BE2C (cell line): ENCODE measurements at regions not wholly inside any gene's neighbourhood (a gene's known extent, or its start where the extent isn't known, plus 50 kb on each side); places are given as distances from the start of the nearest gene placed in this dataset.

Source experiments
- DNase-seq: peaks from one replicate; pipeline ENCODE4 v3.0.0-alpha.2; 2020
- H3K27me3 ChIP-seq: fragments of 250-450 bp; sonication (Bioruptor Pico); 2 replicates; pipeline ENCODE4 v1.5.1; 2020; ENCODE audit warnings: mild to moderate bottlenecking
- H3K36me3 ChIP-seq: fragments of 250-450 bp; sonication (Bioruptor Pico); 2 replicates; pipeline ENCODE4 v1.5.1; 2020; ENCODE audit warnings: mild to moderate bottlenecking
- H3K4me1 ChIP-seq: fragments of 250-450 bp; sonication (Bioruptor Pico); 2 replicates; pipeline ENCODE4 v1.5.1; 2020
- H3K4me3 ChIP-seq: 2 replicates; pipeline ENCODE4 v1.5.1; 2011; ENCODE audit warnings: low read depth, low read length
- H3K9me3 ChIP-seq: fragments of 250-450 bp; sonication (Bioruptor Pico); 2 replicates; pipeline ENCODE4 v1.5.1; 2020
- CTCF ChIP-seq: IDR thresholded peaks from 2 replicates; pipeline ENCODE4 v1.5.1; 2012; ENCODE audit warnings: mild to moderate bottlenecking, low read depth, low read length

- H3K4me3 ChIP-seq, result no peak overlapping the region
- DNase-seq, result no peak
- H3K27me3 ChIP-seq, result no peaks in the 10 kb centered on the region
- H3K4me1 ChIP-seq, result no peaks in the 10 kb centered on the region
- H3K36me3 ChIP-seq, result no peaks in the 10 kb centered on the region
- no peak for TF ChIP-seq CTCF
- H3K9me3 ChIP-seq, result no peaks in the 10 kb centered on the region
Observed at GRCh38 chr1:18535391-18536210, 54.9 kb downstream of the KLHDC7A start.

DNA sequence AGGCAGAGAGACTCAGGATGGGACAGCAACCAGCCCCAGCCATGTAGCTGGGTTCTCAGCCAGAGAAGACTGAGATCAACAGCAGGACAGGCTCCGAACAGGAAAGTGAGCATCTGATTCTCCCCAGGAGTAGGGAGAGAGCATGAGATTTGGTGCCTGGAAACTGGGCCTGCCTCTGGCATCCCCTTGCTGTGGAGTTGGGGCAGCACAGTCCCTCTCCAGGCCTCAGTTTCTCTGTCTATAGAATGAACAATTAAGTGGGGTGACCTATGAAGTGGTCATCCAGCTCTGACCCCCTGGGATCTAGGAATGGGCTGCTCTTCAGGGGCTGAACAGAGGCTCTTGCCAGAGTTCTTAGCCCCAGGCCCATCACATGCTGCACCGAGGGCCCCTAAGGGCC lies 55.6 kb downstream of the KLHDC7A start:
- H3K36me3 ChIP-seq, result no peaks in the 10 kb centered on the region
- no peaks in the 10 kb centered on the region for H3K27me3 ChIP-seq
- no peak for DNase-seq
- no peaks in the 10 kb centered on the region for H3K9me3 ChIP-seq
- H3K4me1 ChIP-seq, result no peaks in the 10 kb centered on the region
- TF ChIP-seq CTCF, result no peak
- no peak overlapping the region for H3K4me3 ChIP-seq

GRCh38 chr1:18536915-18537314 lies 56.2 kb downstream of the KLHDC7A start:
- Histone ChIP-seq H3K4me1 (no peaks in the 10 kb centered on the region), H3K36me3 (no peaks in the 10 kb centered on the region), H3K4me3 (no peak overlapping the region), H3K27me3 (no peaks in the 10 kb centered on the region), H3K9me3 (no peaks in the 10 kb centered on the region)
- TF ChIP-seq CTCF, result no peak
- no peak for DNase-seq

- Histone ChIP-seq H3K4me3 (no peak overlapping the region), H3K9me3 (no peaks in the 10 kb centered on the region), H3K4me1 (no peaks in the 10 kb centered on the region), H3K36me3 (no peaks in the 10 kb centered on the region), H3K27me3 (no peaks in the 10 kb centered on the region)
- DNase-seq, result no peak
- TF ChIP-seq CTCF, result no peak
Observed at GRCh38 chr1:18537386-18538306, 56.9 kb downstream of the KLHDC7A start.

DNA sequence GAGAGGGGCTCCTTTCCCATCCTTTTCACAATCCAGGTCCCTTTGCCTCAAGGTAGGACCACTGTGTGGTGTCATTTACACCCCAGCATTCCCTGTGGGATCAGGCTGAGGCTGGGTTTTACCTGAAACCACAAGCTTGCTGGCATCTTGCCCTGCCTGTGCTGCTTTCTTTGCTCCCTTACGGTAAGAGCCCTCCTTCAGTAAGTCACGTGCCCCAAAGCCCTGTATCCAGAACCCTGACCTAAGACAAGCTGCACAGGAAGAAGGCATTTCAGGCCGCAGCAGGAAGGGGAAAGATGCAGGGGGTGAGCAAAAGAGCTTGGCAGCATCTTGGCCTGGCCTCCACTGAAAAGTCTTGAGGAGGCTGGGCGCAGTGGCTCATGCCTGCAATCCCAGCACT lies 58.4 kb downstream of the KLHDC7A start:
- Histone ChIP-seq H3K9me3 (no peaks in the 10 kb centered on the region), H3K27me3 (no peaks in the 10 kb centered on the region), H3K4me1 (no peaks in the 10 kb centered on the region), H3K36me3 (no peaks in the 10 kb centered on the region), H3K4me3 (no peak overlapping the region)
- TF ChIP-seq CTCF, result no peak
- DNase-seq, result no peak
